ENCODE measurements at regions not wholly inside any gene's neighbourhood (a gene's known extent, or its start where the extent isn't known, plus 50 kb on each side); places are given as distances from the start of the nearest gene placed in this dataset.
"Not testable (repeated sequence)": the region's sequence is repeated elsewhere in the genome, so short reads cannot be mapped to it uniquely, and the experiment has no call there.

- DNase-seq (ENCODE audit: low read depth in 2 of 2), result no peak
These were observed 56.0 kb downstream of the EN1 start for GRCh38 chr2:118791483-118791882.

DNA sequence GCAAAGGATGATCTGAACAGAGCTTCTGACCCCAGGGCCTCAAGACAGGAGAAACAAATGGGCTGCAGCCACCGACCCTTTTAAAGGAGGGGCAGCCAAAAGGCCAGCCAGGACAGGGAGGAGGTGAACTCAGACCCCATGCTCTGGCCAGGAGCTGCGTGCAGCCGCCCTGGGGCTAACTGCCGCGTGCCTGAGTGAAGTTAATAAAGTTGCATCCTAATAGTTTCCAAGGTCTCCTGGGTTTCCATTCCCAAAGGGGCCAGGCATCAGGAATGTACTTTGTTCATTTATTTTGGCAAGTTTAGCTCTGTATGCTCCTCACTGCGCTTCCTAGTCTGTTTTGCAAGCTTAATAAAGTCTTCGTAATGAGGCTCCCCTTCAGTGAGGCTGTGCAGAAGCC lies 60.7 kb downstream of the EN1 start:
- DNase-seq (ENCODE audit: low read depth in 2 of 2), result no peak

GRCh38 chr2:118784860-118785259 lies 62.6 kb downstream of the EN1 start:
- DNase-seq (ENCODE audit: low read depth in 2 of 2), result no peak

DNA sequence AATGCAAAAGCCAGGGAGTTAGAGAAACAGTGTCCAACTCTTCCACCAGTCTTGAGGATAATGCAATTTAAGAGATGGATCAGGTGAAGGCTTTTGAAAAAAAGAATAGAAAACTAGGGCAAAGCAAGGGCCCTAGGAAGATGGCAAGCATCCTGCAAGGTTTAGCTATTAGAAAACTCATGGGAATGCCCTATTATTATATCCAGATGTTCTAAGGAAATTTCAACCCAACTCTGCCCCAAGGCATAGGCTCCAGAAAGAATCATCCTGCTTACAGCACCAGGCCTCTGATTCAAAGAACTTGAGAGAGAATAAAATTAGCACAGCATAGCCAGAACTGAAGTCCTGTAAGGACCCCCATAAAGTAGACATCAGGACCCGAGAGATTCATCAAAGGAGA lies 68.1 kb downstream of the EN1 start:
- DNase-seq (ENCODE audit: low read depth in 2 of 2), result no peak

DNA sequence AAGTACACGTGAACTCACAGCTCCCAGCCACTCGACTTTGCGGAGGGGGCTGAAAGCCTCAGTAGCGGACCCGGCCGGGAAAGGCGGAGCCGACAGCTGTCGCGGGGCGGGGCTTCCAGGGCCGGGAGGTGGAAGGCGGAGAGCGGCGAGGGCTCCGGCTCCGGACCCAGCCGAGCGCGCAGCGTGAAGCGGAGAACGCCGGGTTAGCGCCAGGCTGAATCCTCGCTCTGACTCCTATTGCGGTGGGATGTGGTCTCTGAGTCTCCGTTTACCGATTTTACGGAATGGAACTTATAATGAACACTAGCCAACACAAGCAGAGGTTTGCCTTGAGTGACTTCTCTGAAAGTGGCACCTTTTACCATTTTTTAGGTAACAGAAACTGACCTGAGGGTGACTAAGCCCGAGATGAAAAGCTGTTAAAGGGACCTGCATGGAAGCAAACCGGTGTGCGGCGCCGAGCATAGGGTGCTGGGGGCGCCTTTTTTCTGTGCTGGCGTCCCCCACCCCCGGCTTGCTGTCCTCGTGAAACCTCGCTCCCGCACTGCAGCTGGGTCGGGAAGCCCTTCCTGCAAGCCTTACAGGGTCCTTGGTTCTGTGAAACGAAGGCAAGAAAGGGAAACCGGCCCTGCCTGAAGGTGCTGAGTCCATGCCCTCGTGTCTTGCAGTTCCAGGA lies 72.9 kb downstream of the EN1 start:
- no peak for DNase-seq (ENCODE audit: low read depth in 2 of 2)

DNA sequence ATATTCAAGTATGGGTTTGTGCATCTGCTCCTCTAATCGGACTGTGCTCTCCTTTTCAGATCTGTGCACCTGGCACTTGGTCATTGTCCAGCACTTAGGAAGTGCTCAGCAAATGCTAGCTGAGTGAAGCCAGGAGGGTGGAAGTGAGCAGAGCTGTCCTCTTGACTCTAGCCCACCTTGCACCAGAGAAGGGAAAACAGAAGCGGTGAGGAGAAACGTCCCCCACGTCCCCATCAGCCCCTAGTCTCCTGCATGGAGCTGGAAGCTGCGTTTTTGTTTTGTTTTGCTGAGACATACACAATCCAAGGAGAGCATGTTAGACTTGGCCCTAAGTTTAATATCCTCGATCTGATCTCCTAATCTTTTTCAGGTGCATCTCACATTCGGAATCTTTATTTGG lies 73.6 kb downstream of the EN1 start:
- no peak for DNase-seq (ENCODE audit: low read depth in 2 of 2)

GRCh38 chr2:118772487-118773200 lies 74.8 kb downstream of the EN1 start:
- DNase-seq (ENCODE audit: low read depth in 2 of 2), result no peak

DNA sequence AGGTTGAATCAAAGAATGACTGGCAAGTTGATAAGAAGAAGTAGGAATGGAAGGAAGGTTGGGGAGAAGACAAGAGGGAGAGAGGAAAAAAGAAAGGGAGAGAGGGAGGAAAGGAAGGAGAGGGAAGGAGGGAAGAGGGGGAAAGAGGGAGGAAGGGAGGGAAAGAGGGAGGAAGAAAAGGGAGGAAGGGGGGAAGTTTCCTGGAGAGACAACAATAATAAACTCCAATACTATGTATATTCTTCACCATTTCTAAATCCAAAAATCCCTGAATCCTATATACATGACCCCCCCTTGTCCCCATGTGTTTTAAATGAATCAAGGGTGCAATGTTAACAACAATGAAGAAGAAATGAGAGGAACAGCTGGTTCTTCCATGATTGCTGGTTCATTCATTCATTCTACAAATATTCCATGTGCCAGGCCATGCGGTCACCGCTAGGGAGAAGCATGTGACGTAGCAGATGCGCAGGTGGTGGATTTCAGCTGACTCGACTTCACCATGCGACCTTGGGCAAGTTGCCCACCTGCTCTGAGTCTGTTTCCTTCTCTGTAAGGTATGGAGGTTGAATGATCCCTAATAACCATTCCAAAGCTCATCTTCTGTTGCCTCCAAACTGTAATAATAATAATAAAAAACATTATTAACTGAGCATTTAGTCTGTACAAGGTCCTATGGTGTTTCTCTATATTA lies 77.6 kb downstream of the EN1 start:
- DNase-seq (ENCODE audit: low read depth in 2 of 2), result no peak

DNA sequence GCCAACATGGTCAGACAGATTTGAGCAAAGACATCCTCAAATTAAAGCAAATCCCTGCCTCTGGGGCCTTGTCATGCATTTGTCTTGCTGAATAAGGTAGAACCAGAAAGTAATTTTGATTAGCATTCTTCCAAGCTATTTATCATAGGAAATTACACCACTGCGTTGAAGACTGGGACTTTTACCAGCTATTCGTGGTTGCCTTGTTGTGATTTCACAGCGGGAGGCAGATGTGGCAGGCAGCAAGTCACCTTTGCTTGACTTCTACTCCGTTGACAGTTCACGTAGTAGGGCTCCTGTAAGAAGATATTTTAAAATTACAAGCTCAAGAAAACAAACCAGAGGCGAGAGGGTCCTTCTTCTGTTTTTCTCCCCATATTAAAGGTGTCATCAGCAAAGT lies 80.6 kb downstream of the EN1 start:
- no peak for DNase-seq (ENCODE audit: low read depth in 2 of 2)

DNA sequence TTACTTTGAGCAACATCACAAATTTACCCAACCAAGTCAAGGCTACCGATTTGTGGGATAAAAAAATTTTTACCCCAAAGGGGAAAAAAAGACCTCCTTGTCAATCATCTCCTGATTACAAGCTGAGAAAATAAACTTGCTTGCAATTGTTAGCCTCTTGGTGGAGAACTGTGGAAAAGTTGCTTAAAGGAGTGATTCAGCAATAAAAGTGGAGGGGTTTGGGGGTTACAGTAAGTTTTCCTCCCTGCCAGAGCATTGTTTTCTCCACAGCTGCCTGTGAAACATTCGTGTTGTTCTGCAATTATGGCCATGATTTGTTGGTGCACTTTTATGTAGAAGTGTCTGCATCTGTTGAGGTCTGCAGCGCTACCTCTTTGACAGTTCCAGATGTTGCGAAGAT lies 82.6 kb downstream of the EN1 start:
- no peak for DNase-seq (ENCODE audit: low read depth in 2 of 2)

DNA sequence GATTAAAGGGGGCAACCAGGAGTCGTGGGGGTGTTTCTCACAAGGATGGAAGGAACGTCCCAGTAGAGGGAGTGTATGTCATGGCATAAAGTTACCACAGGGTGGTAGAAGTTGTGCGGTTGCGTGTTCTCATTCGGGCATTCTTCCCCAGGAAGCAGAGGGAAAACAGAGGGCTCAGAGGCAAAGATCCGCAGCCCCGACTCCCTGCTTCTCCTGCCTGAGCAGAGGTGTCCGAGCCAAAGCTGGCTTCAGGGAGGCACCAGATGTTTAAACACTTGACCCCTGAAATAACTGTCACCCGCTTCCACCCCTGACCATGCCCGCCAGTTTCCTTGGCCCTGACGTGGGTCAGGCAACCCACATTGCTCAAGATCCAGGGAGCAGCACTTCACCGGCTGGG lies 83.7 kb downstream of the EN1 start:
- no peak for DNase-seq (ENCODE audit: low read depth in 2 of 2)

- DNase-seq (ENCODE audit: low read depth in 2 of 2), result no peak
These were observed 85.2 kb downstream of the EN1 start for GRCh38 chr2:118762290-118762689.

DNA sequence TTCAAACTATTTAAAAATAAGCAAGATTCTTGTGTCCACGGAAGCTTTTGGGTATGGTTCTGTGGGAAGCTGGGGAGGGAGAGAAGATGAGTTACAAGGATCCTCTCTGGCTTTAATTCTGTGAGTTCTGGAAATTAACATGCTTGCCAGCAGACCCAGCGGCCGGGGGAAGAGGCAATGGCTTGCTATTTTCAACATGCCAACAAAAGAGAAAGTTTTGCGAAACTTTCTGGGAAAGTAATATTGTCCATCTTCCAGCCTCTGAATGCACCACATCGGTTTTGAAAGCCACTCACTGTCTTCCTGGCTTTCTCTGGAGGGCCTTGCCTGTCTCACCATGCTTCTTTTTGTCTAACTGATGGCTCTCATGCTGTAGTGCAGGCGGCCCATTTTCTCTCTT lies 85.7 kb downstream of the EN1 start:
- DNase-seq (ENCODE audit: low read depth in 2 of 2), result no peak

DNA sequence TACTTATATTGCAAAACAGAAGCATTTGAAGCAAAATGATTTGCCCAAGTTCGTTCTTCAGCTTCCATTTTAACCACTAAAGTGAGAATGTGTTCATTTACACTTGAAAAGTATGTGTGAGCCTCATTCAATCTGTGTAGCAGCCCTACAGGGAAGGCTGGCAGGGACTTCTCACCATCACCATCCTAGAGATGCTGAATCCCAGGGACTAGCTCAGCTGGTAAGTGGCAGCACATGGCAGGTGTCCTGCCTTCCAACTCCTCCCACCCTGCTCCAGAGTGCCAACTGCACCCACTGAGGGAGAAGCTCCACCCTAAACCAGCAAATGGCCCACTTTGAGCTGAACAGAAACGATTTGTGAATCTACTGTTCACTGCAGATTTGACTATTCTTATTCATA lies 91.5 kb downstream of the EN1 start:
- DNase-seq (ENCODE audit: low read depth in 2 of 2), result no peak

DNA sequence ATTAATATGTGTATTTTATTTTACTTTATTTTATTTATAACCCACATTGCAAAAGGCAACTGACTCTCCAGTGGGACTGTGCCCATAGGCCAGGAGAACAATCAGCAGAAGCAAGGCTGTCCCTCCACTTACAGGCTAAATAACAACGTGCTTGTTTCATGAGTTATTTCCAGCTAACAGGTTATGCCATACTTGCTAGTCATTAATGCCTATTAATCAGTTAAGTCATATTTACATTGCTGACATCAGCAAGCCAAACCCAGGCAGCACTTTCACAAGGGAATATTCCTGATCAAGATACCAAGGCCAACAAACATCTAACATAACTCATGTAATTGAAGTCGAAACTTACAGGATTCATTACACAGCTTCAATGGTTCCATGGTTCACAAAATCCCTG lies 92.1 kb downstream of the EN1 start:
- DNase-seq (ENCODE audit: low read depth in 2 of 2), result no peak

DNA sequence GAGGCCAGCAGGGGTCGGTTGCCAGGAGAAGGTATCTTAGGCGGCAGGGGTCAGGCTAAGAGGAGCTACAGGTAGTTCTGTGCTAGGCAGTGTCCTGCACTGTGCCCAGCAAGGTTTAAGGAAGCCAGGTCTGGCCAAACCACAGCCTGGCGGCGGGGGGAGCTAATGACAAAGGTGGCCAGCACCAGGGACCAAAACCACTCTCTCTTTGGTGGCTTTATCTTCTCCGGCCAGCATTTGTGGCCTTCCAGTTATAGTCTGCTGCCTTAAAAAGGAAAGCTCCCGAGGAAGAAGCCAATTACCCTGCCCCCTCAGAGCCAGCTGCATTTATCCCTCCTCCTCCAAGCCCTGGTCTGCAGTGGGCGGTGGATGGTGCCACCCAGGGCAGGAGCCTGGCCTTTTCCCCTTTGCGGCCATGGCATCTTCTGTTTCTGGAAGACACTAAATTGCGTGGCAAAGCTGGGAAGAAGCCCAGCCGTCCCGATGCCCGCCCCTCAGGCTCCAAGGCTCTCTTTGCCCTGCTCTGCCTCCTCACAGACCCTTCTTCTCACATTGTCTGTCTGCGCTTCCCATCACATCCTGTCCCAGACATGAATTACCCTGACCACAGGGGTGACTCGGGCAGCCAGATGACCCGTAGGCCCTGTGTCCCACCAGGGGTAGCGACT lies 94.6 kb downstream of the EN1 start:
- no peak for DNase-seq (ENCODE audit: low read depth in 2 of 2)

- DNase-seq (ENCODE audit: low read depth in 2 of 2), result no peak
These were observed 96.4 kb downstream of the EN1 start for GRCh38 chr2:118750959-118751565.

- no peak for DNase-seq (ENCODE audit: low read depth in 2 of 2)
These were observed 99.1 kb downstream of the EN1 start for GRCh38 chr2:118748245-118748885.

DNA sequence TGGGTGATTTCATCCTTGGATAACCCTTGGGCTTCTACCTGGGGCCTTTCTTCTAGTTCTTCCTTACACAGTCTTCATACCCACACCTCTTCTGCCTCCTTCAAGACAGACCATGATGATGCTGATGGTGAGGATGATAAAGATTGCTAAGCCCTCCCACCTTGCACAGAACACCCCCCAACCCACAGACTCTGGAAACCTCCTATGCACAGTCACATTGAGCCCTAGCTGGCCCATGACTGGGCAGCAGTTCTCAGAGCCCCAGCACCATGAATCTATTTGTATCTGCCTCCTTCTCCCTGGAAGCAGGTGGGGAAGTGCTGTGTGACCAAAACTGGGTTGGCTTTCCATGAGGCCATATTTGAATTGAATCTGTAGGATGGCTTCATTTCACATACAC lies 99.8 kb downstream of the EN1 start:
- DNase-seq (ENCODE audit: low read depth in 2 of 2), result no peak

DNA sequence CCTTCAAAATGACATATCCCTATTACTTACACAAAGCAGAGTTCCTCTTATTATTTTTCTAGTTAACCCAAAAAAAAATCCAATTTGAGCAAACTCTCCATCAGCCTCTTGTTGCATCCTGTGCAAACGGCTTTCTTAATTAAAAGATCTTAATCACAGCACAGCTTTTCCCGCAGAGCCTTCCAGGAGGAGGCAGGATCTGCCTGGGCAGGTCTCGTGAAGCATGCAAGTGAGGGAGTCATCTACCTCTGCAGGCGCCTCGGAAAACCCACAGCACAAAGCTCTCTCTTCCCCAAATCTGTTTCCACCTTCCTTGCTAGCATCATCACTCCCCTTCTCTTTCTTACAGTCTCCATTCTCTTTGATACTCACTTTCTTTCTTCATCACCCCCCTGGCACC lies 100.4 kb downstream of the EN1 start:
- DNase-seq (ENCODE audit: low read depth in 2 of 2), result no peak

DNA sequence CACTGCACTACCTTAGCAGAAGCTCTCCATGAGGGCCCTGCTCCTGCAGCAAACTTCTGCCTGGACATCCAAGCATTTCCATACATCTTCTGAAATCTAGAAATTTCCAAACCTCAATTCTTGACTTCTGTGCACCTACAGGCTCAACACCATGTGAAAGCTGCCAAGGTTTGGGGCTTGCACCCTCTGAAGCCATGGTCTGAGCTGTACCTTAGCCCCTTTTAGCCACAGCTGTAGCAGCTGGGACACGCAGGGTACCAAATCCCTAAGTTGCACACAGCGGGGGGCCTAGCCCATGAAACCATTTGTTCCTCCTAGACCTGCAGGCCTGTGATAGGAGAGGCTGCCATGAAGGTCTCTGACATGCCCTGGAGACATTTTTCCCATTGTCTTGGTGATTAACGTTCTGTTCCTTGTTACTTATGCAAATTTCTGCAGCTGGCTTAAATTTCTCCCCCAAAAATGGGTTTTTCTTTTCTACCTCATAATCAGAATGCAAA lies 102.7 kb downstream of the EN1 start:
- DNase-seq (ENCODE audit: low read depth in 2 of 2), result not testable (repeated sequence)

Data from stimulated activated CD4-positive, alpha-beta T cell treated with anti-CD3 and anti-CD28 coated beads, Interleukin-1b, Interleukin-23, amount 100 ng/mL, for 4 hours (primary cell).